ENCODE measurements at regions not wholly inside any gene's neighbourhood (a gene's known extent, or its start where the extent isn't known, plus 50 kb on each side); places are given as distances from the start of the nearest gene placed in this dataset.

DNA sequence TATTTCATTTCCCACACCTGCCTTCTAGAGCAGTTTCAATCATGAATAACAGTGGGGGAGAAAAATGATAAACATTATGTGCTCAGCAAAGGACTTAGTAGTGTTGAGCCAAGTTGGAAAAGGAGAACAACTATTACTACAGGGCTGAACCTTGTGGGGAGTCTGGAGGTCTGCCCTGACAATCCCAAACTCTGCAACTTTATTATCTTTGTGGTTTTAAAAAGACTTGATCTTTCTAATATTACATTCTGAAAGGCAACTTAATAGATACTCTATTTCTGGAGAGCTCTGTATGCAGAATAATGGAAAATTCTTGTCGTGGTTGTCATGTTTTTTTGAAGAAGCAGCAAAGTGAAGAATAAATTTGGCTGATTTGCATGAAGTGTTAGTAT is 116.1 kb downstream of the SPCS3 start:
- H3K9me3 ChIP-seq (ENCODE audit: insufficient read depth, low read depth): no peaks in the 10 kb centered on the region
- no TSS peak for BruUV-seq (replicated peaks)
- intact Hi-C loops (cut with micrococcal nuclease; ENCODE audit: unreplicated experiment): no loop called here
- H3F3A ChIP-seq (ENCODE audit: insufficient read depth, low read depth): no peaks in the 10 kb centered on the region
- no peak overlapping the region for H3K4me3 ChIP-seq
- ChIA-PET CTCF (no interaction called here), POLR2A (ENCODE audit: unreplicated experiment) (no interaction called here)
- DNase-seq: no peak
- no peak overlapping the region for H3K4me2 ChIP-seq
- H3K79me2 ChIP-seq (ENCODE audit: low read depth): no peaks in the 10 kb centered on the region
- H3K36me3 ChIP-seq (ENCODE audit: low read depth): no peaks in the 10 kb centered on the region
- H4K20me1 ChIP-seq (ENCODE audit: insufficient read depth): no peaks in the 10 kb centered on the region
- no peaks in the 10 kb centered on the region for H3K27me3 ChIP-seq (ENCODE audit: insufficient read depth, low read depth)
- no peaks in the 10 kb centered on the region for H3K9me2 ChIP-seq (ENCODE audit: insufficient read depth)
- H3K4me1 ChIP-seq (replicated peaks; ENCODE audit: insufficient read depth): no peaks in the 10 kb centered on the region
- no peak overlapping the region for H2AFZ ChIP-seq
- H3K27ac ChIP-seq: no peak overlapping the region
- TF ChIP-seq, protein P1, sequence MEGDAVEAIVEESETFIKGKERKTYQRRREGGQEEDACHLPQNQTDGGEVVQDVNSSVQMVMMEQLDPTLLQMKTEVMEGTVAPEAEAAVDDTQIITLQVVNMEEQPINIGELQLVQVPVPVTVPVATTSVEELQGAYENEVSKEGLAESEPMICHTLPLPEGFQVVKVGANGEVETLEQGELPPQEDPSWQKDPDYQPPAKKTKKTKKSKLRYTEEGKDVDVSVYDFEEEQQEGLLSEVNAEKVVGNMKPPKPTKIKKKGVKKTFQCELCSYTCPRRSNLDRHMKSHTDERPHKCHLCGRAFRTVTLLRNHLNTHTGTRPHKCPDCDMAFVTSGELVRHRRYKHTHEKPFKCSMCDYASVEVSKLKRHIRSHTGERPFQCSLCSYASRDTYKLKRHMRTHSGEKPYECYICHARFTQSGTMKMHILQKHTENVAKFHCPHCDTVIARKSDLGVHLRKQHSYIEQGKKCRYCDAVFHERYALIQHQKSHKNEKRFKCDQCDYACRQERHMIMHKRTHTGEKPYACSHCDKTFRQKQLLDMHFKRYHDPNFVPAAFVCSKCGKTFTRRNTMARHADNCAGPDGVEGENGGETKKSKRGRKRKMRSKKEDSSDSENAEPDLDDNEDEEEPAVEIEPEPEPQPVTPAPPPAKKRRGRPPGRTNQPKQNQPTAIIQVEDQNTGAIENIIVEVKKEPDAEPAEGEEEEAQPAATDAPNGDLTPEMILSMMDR (conservative IDR thresholded peaks at IDR 0.05): no peak
- no peak for TF ChIP-seq EZH2 (IDR thresholded peaks at IDR 0.05; ENCODE audit: low read depth)

DNA sequence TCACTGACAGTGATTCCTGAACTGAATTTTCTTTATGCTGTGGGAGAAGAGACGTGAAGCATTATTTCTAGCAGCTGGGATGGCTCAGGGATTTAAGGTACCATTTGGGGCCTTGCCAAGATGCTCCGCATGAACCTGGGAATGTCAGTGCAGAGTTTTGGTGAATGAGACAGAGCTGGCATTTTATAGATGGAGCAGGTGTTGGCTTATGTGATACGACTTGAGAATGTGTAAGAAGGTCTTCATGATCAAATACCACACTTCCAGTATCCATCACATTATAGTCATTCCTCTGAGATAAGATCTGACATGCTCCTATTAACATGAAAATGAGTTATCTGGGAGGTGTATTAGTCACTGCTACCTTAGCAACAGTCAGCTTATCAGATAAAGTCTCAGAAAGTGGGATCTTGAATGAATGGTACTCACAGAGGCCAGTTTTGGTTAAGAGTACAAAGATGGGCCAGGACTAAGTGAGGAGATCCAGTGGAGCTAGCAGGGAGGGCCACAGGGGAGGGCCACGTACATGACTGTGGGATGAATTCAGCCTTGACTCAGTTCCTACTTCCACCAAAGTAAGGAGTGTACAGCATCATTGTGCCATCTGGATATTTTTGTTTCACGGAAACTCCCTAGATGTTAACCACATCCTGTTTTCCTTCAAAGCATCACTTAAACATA is 116.7 kb downstream of the SPCS3 start:
- ChIA-PET CTCF (no interaction called here), POLR2A (ENCODE audit: unreplicated experiment) (no interaction called here)
- no TSS peak for BruUV-seq (replicated peaks)
- Histone ChIP-seq H3K9me3 (ENCODE audit: insufficient read depth, low read depth) (no peaks in the 10 kb centered on the region), H2AFZ (no peak overlapping the region), H4K20me1 (ENCODE audit: insufficient read depth) (no peaks in the 10 kb centered on the region), H3K79me2 (ENCODE audit: low read depth) (no peaks in the 10 kb centered on the region), H3K4me2 (no peak overlapping the region), H3K4me3 (no peak overlapping the region), H3K9me2 (ENCODE audit: insufficient read depth) (no peaks in the 10 kb centered on the region), H3K36me3 (ENCODE audit: low read depth) (no peaks in the 10 kb centered on the region), H3K27ac (no peak overlapping the region), H3K27me3 (ENCODE audit: insufficient read depth, low read depth) (no peaks in the 10 kb centered on the region), H3K4me1 (replicated peaks; ENCODE audit: insufficient read depth) (no peaks in the 10 kb centered on the region), H3F3A (ENCODE audit: insufficient read depth, low read depth) (no peaks in the 10 kb centered on the region)
- DNase-seq: peak in 1 of 2 experiments; percentile 12
- TF ChIP-seq, protein P1 (conservative IDR thresholded peaks at IDR 0.05): no peak
- TF ChIP-seq EZH2 (IDR thresholded peaks at IDR 0.05; ENCODE audit: low read depth): no peak
- intact Hi-C loops (cut with micrococcal nuclease; ENCODE audit: unreplicated experiment): no loop called here

DNA sequence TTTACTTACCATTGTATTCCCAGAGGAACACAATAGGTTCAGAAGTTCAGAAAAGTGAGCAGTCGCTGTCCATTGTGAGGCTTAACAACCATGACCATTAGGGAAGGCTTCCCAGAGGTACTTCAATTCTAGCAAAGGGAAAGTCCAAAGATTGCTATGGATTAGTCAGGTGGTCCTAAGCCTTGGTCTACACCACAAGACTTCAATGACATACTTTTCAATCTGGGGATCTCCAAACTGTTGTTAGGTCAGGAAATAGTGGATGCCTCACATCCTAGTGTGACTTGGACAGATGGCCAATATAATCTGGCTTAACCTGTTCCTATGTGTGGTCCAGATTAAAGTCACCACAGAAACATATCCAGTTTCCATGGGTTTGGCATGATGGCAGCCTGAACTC is 118.0 kb downstream of the SPCS3 start:
- no peaks in the 10 kb centered on the region for H3K79me2 ChIP-seq (ENCODE audit: low read depth)
- H3K9me3 ChIP-seq (ENCODE audit: insufficient read depth, low read depth): no peaks in the 10 kb centered on the region
- no peak overlapping the region for H3K4me3 ChIP-seq
- no TSS peak for BruUV-seq (replicated peaks)
- CTCF ChIA-PET: no interaction called here
- TF ChIP-seq, protein P1 (conservative IDR thresholded peaks at IDR 0.05): no peak
- no peak for TF ChIP-seq EZH2 (IDR thresholded peaks at IDR 0.05; ENCODE audit: low read depth)
- POLR2A ChIA-PET (ENCODE audit: unreplicated experiment): no interaction called here
- no peaks in the 10 kb centered on the region for H3K4me1 ChIP-seq (replicated peaks; ENCODE audit: insufficient read depth)
- no peaks in the 10 kb centered on the region for H3K27me3 ChIP-seq (ENCODE audit: insufficient read depth, low read depth)
- H3F3A ChIP-seq (ENCODE audit: insufficient read depth, low read depth): no peaks in the 10 kb centered on the region
- no peak for DNase-seq
- H4K20me1 ChIP-seq (ENCODE audit: insufficient read depth): no peaks in the 10 kb centered on the region
- no peak overlapping the region for H2AFZ ChIP-seq
- H3K9me2 ChIP-seq (ENCODE audit: insufficient read depth): no peaks in the 10 kb centered on the region
- intact Hi-C loops (cut with micrococcal nuclease; ENCODE audit: unreplicated experiment): no loop called here
- no peak overlapping the region for H3K4me2 ChIP-seq
- H3K27ac ChIP-seq: no peak overlapping the region
- H3K36me3 ChIP-seq (ENCODE audit: low read depth): no peaks in the 10 kb centered on the region
